ENCODE measurements at regions not wholly inside any gene's neighbourhood (a gene's known extent, or its start where the extent isn't known, plus 50 kb on each side); places are given as distances from the start of the nearest gene placed in this dataset.

DNA sequence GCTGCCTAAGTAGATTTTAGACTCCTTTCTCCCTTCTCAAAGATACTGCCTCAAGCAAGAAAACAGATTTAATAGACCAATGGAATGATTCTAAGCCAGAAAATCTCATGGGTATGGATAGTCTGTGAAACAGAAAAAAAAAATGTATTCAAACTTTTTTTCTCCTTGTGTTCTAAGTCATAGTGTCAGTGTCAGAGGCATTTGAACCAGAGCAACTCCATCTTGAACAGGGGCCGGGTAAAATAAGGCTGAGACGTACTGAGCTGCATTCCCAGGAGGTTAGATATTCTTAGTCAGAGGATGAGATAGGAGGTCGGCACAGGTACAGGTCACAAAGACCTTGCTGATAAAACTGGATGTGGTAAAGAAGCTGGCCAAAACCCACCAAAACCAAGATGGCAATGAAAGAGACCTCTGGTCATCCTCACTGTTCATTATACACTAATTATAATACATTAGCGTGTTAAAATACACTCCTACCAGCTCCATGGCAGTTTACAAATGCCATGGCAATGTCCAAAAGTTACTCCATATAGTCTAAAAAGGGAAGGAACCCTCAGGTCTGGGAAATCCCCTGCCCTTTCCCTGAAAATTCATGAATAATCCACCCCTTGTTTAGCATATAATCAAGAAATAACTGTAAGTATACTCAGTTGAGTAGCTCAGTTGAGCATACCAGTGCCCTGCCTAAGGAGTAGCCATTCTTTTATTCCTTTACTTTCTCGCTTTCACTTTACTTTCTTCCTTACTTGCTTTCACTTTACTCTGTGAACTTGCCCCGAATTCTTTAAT lies 72.8 kb upstream of the GOLGA8B start (continued):
- TF ChIP-seq, protein P1, sequence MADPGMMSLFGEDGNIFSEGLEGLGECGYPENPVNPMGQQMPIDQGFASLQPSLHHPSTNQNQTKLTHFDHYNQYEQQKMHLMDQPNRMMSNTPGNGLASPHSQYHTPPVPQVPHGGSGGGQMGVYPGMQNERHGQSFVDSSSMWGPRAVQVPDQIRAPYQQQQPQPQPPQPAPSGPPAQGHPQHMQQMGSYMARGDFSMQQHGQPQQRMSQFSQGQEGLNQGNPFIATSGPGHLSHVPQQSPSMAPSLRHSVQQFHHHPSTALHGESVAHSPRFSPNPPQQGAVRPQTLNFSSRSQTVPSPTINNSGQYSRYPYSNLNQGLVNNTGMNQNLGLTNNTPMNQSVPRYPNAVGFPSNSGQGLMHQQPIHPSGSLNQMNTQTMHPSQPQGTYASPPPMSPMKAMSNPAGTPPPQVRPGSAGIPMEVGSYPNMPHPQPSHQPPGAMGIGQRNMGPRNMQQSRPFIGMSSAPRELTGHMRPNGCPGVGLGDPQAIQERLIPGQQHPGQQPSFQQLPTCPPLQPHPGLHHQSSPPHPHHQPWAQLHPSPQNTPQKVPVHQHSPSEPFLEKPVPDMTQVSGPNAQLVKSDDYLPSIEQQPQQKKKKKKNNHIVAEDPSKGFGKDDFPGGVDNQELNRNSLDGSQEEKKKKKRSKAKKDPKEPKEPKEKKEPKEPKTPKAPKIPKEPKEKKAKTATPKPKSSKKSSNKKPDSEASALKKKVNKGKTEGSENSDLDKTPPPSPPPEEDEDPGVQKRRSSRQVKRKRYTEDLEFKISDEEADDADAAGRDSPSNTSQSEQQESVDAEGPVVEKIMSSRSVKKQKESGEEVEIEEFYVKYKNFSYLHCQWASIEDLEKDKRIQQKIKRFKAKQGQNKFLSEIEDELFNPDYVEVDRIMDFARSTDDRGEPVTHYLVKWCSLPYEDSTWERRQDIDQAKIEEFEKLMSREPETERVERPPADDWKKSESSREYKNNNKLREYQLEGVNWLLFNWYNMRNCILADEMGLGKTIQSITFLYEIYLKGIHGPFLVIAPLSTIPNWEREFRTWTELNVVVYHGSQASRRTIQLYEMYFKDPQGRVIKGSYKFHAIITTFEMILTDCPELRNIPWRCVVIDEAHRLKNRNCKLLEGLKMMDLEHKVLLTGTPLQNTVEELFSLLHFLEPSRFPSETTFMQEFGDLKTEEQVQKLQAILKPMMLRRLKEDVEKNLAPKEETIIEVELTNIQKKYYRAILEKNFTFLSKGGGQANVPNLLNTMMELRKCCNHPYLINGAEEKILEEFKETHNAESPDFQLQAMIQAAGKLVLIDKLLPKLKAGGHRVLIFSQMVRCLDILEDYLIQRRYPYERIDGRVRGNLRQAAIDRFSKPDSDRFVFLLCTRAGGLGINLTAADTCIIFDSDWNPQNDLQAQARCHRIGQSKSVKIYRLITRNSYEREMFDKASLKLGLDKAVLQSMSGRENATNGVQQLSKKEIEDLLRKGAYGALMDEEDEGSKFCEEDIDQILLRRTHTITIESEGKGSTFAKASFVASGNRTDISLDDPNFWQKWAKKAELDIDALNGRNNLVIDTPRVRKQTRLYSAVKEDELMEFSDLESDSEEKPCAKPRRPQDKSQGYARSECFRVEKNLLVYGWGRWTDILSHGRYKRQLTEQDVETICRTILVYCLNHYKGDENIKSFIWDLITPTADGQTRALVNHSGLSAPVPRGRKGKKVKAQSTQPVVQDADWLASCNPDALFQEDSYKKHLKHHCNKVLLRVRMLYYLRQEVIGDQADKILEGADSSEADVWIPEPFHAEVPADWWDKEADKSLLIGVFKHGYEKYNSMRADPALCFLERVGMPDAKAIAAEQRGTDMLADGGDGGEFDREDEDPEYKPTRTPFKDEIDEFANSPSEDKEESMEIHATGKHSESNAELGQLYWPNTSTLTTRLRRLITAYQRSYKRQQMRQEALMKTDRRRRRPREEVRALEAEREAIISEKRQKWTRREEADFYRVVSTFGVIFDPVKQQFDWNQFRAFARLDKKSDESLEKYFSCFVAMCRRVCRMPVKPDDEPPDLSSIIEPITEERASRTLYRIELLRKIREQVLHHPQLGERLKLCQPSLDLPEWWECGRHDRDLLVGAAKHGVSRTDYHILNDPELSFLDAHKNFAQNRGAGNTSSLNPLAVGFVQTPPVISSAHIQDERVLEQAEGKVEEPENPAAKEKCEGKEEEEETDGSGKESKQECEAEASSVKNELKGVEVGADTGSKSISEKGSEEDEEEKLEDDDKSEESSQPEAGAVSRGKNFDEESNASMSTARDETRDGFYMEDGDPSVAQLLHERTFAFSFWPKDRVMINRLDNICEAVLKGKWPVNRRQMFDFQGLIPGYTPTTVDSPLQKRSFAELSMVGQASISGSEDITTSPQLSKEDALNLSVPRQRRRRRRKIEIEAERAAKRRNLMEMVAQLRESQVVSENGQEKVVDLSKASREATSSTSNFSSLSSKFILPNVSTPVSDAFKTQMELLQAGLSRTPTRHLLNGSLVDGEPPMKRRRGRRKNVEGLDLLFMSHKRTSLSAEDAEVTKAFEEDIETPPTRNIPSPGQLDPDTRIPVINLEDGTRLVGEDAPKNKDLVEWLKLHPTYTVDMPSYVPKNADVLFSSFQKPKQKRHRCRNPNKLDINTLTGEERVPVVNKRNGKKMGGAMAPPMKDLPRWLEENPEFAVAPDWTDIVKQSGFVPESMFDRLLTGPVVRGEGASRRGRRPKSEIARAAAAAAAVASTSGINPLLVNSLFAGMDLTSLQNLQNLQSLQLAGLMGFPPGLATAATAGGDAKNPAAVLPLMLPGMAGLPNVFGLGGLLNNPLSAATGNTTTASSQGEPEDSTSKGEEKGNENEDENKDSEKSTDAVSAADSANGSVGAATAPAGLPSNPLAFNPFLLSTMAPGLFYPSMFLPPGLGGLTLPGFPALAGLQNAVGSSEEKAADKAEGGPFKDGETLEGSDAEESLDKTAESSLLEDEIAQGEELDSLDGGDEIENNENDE (IDR thresholded peaks at IDR 0.05; ENCODE audit: low read depth, low read length), result no peak
- TF ChIP-seq, protein P2, sequence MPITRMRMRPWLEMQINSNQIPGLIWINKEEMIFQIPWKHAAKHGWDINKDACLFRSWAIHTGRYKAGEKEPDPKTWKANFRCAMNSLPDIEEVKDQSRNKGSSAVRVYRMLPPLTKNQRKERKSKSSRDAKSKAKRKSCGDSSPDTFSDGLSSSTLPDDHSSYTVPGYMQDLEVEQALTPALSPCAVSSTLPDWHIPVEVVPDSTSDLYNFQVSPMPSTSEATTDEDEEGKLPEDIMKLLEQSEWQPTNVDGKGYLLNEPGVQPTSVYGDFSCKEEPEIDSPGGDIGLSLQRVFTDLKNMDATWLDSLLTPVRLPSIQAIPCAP (CRISPR knock-in tag; IDR thresholded peaks at IDR 0.05; ENCODE audit: borderline replicate concordance), result no peak
- TF ChIP-seq, protein P3, sequence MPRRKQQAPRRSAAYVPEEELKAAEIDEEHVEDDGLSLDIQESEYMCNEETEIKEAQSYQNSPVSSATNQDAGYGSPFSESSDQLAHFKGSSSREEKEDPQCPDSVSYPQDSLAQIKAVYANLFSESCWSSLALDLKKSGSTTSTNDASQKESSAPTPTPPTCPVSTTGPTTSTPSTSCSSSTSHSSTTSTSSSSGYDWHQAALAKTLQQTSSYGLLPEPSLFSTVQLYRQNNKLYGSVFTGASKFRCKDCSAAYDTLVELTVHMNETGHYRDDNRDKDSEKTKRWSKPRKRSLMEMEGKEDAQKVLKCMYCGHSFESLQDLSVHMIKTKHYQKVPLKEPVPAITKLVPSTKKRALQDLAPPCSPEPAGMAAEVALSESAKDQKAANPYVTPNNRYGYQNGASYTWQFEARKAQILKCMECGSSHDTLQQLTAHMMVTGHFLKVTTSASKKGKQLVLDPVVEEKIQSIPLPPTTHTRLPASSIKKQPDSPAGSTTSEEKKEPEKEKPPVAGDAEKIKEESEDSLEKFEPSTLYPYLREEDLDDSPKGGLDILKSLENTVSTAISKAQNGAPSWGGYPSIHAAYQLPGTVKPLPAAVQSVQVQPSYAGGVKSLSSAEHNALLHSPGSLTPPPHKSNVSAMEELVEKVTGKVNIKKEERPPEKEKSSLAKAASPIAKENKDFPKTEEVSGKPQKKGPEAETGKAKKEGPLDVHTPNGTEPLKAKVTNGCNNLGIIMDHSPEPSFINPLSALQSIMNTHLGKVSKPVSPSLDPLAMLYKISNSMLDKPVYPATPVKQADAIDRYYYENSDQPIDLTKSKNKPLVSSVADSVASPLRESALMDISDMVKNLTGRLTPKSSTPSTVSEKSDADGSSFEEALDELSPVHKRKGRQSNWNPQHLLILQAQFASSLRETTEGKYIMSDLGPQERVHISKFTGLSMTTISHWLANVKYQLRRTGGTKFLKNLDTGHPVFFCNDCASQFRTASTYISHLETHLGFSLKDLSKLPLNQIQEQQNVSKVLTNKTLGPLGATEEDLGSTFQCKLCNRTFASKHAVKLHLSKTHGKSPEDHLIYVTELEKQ (CRISPR knock-in tag; IDR thresholded peaks at IDR 0.05), result peak; percentile 95
- TF ChIP-seq KAT7 (CRISPR knock-in tag; IDR thresholded peaks at IDR 0.05; ENCODE audit: borderline replicate concordance) (no peak), HNRNPL (IDR thresholded peaks at IDR 0.05; ENCODE audit: low read depth, low read length) (no peak), CEBPB (tag; IDR thresholded peaks at IDR 0.05) (no peak)
- TF ChIP-seq, protein P4, sequence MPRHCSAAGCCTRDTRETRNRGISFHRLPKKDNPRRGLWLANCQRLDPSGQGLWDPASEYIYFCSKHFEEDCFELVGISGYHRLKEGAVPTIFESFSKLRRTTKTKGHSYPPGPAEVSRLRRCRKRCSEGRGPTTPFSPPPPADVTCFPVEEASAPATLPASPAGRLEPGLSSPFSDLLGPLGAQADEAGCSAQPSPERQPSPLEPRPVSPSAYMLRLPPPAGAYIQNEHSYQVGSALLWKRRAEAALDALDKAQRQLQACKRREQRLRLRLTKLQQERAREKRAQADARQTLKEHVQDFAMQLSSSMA (CRISPR knock-in tag; IDR thresholded peaks at IDR 0.05), result no peak
- TF ChIP-seq, protein P5, sequence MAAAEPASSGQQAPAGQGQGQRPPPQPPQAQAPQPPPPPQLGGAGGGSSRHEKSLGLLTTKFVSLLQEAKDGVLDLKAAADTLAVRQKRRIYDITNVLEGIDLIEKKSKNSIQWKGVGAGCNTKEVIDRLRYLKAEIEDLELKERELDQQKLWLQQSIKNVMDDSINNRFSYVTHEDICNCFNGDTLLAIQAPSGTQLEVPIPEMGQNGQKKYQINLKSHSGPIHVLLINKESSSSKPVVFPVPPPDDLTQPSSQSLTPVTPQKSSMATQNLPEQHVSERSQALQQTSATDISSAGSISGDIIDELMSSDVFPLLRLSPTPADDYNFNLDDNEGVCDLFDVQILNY (CRISPR knock-in tag; IDR thresholded peaks at IDR 0.05), result no peak
